Activated B cell treated with CpG ODN at 0.5 μM for 24 hours (primary cell): ENCODE measurements at regions not wholly inside any gene's neighbourhood (a gene's known extent, or its start where the extent isn't known, plus 50 kb on each side); places are given as distances from the start of the nearest gene placed in this dataset.

ENCODE experiments used
- ATAC-seq: fragments of 200-7000 bp; cut with Tn5 transposase; one replicate; pipeline ENCODE4 v1.10.0; 2021; ENCODE audit warnings: low read depth, mild to moderate bottlenecking, moderate library complexity
- CTCF ChIA-PET: fragments of 350-600 bp; sonication (Branson Sonifier 250); formaldehyde crosslinking; loops from one replicate; lab custom pipeline; 2021; ENCODE audit warnings: antibody characterized with exemption; lab: Charles Lee
- POLR2A ChIA-PET: fragments of 350-600 bp; sonication (Branson Sonifier 250); formaldehyde crosslinking; loops from one replicate; lab custom pipeline; 2021; ENCODE audit warnings: antibody characterized with exemption; lab: Charles Lee
- DNase-seq: peaks from one replicate; pipeline ENCODE4 v3.0.0; 2022
- H3K27ac Mint-ChIP-seq: one replicate; pipeline ENCODE4 v1.8.0; 2020; ENCODE audit warnings: mixed read lengths
- H3K27me3 Mint-ChIP-seq: one replicate; pipeline ENCODE4 v1.8.0; 2021; ENCODE audit warnings: mixed read lengths
- H3K36me3 Mint-ChIP-seq: one replicate; pipeline ENCODE4 v1.8.0; 2021; ENCODE audit warnings: low read depth, mixed read lengths
- H3K4me1 Mint-ChIP-seq: one replicate; pipeline ENCODE4 v1.8.0; 2021; ENCODE audit warnings: mixed read lengths
- H3K4me3 Mint-ChIP-seq: one replicate; pipeline ENCODE4 v1.8.0; 2020; ENCODE audit warnings: mild to moderate bottlenecking, mixed read lengths
- H3K9me3 Mint-ChIP-seq: one replicate; pipeline ENCODE4 v1.8.0; 2020; ENCODE audit warnings: mixed read lengths
- intact Hi-C: fragments of 100-400 bp; cut with micrococcal nuclease; formaldehyde crosslinking; loops from one replicate; pipeline ENCODE4 v1.15.1; 2024
- TF ChIP-seq, protein P1 (sequence below): fragments of 200-600 bp; IDR thresholded peaks from one replicate; pipeline ENCODE4 v1.8.0; 2022; ENCODE audit warnings: antibody characterized with exemption, mild to moderate bottlenecking

GRCh38 chr4:19406789-19407188 lies 844.9 kb upstream of the SLIT2 start:
- TF ChIP-seq, protein P1, sequence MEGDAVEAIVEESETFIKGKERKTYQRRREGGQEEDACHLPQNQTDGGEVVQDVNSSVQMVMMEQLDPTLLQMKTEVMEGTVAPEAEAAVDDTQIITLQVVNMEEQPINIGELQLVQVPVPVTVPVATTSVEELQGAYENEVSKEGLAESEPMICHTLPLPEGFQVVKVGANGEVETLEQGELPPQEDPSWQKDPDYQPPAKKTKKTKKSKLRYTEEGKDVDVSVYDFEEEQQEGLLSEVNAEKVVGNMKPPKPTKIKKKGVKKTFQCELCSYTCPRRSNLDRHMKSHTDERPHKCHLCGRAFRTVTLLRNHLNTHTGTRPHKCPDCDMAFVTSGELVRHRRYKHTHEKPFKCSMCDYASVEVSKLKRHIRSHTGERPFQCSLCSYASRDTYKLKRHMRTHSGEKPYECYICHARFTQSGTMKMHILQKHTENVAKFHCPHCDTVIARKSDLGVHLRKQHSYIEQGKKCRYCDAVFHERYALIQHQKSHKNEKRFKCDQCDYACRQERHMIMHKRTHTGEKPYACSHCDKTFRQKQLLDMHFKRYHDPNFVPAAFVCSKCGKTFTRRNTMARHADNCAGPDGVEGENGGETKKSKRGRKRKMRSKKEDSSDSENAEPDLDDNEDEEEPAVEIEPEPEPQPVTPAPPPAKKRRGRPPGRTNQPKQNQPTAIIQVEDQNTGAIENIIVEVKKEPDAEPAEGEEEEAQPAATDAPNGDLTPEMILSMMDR, result no peak
- H3K27ac Mint-ChIP-seq, result no peak overlapping the region
- POLR2A ChIA-PET, result no interaction called here
- CTCF ChIA-PET, result no interaction called here
- no peak for ATAC-seq
- no peaks in the 10 kb centered on the region for H3K4me1 Mint-ChIP-seq
- no peaks in the 10 kb centered on the region for H3K27me3 Mint-ChIP-seq
- intact Hi-C loops, result no loop called here
- DNase-seq, result no peak
- peaks cover 7% of the 10 kb centered on the region for H3K9me3 Mint-ChIP-seq
- H3K4me3 Mint-ChIP-seq, result no peak overlapping the region
- no peaks in the 10 kb centered on the region for H3K36me3 Mint-ChIP-seq

DNA sequence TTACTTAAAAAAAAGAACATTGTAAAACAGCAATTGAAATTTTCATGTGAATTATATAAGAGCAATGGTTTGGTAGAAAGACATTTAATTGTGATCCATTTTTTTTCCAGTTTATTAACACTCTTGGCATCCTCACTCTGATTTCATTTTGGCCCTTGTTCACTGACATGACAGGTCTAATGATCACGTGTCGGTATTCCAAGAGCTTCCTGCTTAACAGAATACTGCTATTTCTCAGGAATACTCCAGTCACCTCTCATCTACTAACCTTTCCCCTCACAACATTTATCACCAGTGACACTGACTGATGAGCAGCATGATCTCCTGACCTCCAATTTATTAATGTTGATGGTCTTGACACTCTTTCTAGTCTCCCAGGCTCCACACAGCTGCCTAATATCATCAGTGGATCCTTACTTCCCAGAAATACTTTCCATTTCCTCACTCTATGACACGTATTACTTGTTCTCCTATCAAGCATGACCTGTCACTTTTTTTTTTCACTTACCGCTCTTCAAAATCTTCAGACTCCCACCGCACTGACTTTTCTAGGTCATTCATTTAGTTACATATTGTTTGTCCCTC lies 847.8 kb upstream of the SLIT2 start:
- H3K27ac Mint-ChIP-seq, result no peak overlapping the region
- H3K36me3 Mint-ChIP-seq, result no peaks in the 10 kb centered on the region
- POLR2A ChIA-PET, result no interaction called here
- peaks cover 7% of the 10 kb centered on the region for H3K9me3 Mint-ChIP-seq
- TF ChIP-seq, protein P1, result no peak
- H3K4me1 Mint-ChIP-seq, result no peaks in the 10 kb centered on the region
- intact Hi-C loops, result no loop called here
- ATAC-seq (no peak), DNase-seq (no peak)
- H3K27me3 Mint-ChIP-seq, result no peaks in the 10 kb centered on the region
- H3K4me3 Mint-ChIP-seq, result no peak overlapping the region
- CTCF ChIA-PET, result no interaction called here

GRCh38 chr4:19402581-19403065 lies 849.1 kb upstream of the SLIT2 start:
- no peaks in the 10 kb centered on the region for H3K36me3 Mint-ChIP-seq
- no peaks in the 10 kb centered on the region for H3K27me3 Mint-ChIP-seq
- TF ChIP-seq, protein P1, result no peak
- no peak for ATAC-seq
- intact Hi-C loops, result no loop called here
- H3K4me1 Mint-ChIP-seq, result no peaks in the 10 kb centered on the region
- no peak overlapping the region for H3K27ac Mint-ChIP-seq
- peaks cover 4% of the 10 kb centered on the region for H3K9me3 Mint-ChIP-seq
- no peak overlapping the region for H3K4me3 Mint-ChIP-seq
- POLR2A ChIA-PET, result no interaction called here
- DNase-seq, result no peak
- CTCF ChIA-PET, result no interaction called here

GRCh38 chr4:19401301-19402080 lies 850.2 kb upstream of the SLIT2 start:
- DNase-seq, result no peak
- POLR2A ChIA-PET, result no interaction called here
- peaks cover 3% of the 10 kb centered on the region for H3K9me3 Mint-ChIP-seq
- TF ChIP-seq, protein P1, result no peak
- CTCF ChIA-PET, result no interaction called here
- H3K27ac Mint-ChIP-seq, result no peak overlapping the region
- no peaks in the 10 kb centered on the region for H3K27me3 Mint-ChIP-seq
- H3K4me1 Mint-ChIP-seq, result no peaks in the 10 kb centered on the region
- no peak overlapping the region for H3K4me3 Mint-ChIP-seq
- no peaks in the 10 kb centered on the region for H3K36me3 Mint-ChIP-seq
- ATAC-seq, result no peak
- intact Hi-C loops, result no loop called here

DNA sequence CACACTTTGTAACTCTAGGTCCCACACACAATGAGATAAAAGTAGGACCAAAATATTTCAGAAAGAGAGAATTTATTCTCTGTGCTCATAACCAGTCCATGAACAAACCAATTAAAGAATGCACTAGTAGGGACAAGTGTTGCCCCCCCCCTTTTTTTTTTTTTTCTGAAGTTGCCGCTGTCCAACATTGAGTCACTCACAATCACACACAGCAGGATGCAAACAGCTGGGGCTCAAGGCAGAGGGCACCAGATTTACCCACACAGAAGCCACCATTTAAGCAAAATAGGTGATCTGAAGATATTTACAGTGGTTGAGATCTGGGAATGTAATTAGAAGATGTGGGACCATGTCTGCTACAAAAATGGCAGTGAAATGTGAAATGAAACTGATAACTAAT lies 850.9 kb upstream of the SLIT2 start:
- ATAC-seq (no peak), DNase-seq (no peak)
- no peaks in the 10 kb centered on the region for H3K27me3 Mint-ChIP-seq
- no peaks in the 10 kb centered on the region for H3K36me3 Mint-ChIP-seq
- POLR2A ChIA-PET, result no interaction called here
- H3K9me3 Mint-ChIP-seq, result peaks cover 3% of the 10 kb centered on the region
- intact Hi-C loops, result no loop called here
- no peaks in the 10 kb centered on the region for H3K4me1 Mint-ChIP-seq
- TF ChIP-seq, protein P1, result no peak
- CTCF ChIA-PET, result no interaction called here
- H3K4me3 Mint-ChIP-seq, result no peak overlapping the region
- H3K27ac Mint-ChIP-seq, result no peak overlapping the region
